Right lobe of liver (tissue), 4 donors: ENCODE measurements at regions not wholly inside any gene's neighbourhood (a gene's known extent, or its start where the extent isn't known, plus 50 kb on each side); places are given as distances from the start of the nearest gene placed in this dataset.

Experiments used
- POLR2A ChIP-seq: fragments of 450-650 bp; IDR thresholded peaks from one replicate; pipeline ENCODE4 v1.6.1; 2017; ENCODE audit warnings: antibody characterized with exemption, mild to moderate bottlenecking
- TF ChIP-seq, protein P1 (sequence below), 4 donors: fragments of 200-600 bp in 3 of 4; fragments of 450-650 bp in 1 of 4; IDR thresholded peaks; one replicate each; pipeline versions ENCODE4 v1.5.1 to v1.8.0; 2016 to 2022; ENCODE audit warnings: antibody characterized with exemption in 4 of 4, mild to moderate bottlenecking in 2 of 4
- donor health status: DM: no; HTN: no; CAD: no.
- donor health status: DM: no; HTN: no; CAD: no.
- donor health status: DM: no; HTN: yes; CAD: no.

DNA sequence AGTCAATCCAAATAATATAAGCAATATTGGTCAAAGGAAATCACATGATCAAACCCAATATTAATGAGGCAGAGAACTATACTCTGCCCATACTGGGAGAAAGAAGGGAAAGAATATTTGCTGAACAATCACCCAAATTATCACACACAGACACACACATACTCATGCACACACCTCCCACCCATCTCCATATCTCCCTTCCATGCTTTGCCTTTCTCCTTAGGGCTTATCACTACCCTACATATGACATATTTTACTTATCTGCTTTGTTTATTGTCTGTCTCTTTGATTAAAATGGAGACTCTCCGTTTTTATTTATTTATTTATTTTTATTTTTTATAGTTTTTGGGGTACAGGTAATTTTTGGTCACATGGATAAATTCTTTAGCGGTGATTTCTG is 112.9 kb upstream of the NHS start:
- TF ChIP-seq POLR2A: no peak
- TF ChIP-seq, protein P1, sequence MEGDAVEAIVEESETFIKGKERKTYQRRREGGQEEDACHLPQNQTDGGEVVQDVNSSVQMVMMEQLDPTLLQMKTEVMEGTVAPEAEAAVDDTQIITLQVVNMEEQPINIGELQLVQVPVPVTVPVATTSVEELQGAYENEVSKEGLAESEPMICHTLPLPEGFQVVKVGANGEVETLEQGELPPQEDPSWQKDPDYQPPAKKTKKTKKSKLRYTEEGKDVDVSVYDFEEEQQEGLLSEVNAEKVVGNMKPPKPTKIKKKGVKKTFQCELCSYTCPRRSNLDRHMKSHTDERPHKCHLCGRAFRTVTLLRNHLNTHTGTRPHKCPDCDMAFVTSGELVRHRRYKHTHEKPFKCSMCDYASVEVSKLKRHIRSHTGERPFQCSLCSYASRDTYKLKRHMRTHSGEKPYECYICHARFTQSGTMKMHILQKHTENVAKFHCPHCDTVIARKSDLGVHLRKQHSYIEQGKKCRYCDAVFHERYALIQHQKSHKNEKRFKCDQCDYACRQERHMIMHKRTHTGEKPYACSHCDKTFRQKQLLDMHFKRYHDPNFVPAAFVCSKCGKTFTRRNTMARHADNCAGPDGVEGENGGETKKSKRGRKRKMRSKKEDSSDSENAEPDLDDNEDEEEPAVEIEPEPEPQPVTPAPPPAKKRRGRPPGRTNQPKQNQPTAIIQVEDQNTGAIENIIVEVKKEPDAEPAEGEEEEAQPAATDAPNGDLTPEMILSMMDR (IDR thresholded peaks at IDR 0.05): no peak
